IMR-90 (cell line): ENCODE measurements at regions not wholly inside any gene's neighbourhood (a gene's known extent, or its start where the extent isn't known, plus 50 kb on each side); places are given as distances from the start of the nearest gene placed in this dataset.

Experiments
- ATAC-seq: fragments of 200-7000 bp; cut with Tn5 transposase; 2 replicates; pipeline ENCODE4 v1.9.1; 2020; ENCODE audit warnings: low read depth, mild to moderate bottlenecking, moderate library complexity
- BruUV-seq: library from RNA; stranded (reverse); fragments of 400-500 nt; replicated peaks from 2 replicates; lab custom pipeline; 2021; lab: Mats Ljungman, UMichigan
- CTCF ChIA-PET: fragments of 300-600 bp; formaldehyde crosslinking; extraction: SDS; loops from one replicate; lab custom pipeline; 2021; ENCODE audit warnings: antibody characterized with exemption; lab: Yijun Ruan, JAX
- POLR2A ChIA-PET: fragments of 300-600 bp; sonication (Branson Sonifier 250); formaldehyde crosslinking; loops from one replicate; lab custom pipeline; 2022; ENCODE audit warnings: antibody characterized with exemption; ENCODE audit not compliant: unreplicated experiment; lab: Charles Lee
- DNase-seq: peaks from one replicate; pipeline ENCODE4 v3.0.0; 2013
- H2AFZ ChIP-seq: replicated peaks from 2 replicates; pipeline ENCODE3; 2013; ENCODE audit warnings: low read length, mild to moderate bottlenecking; ENCODE audit not compliant: poor library complexity
- H2AK5ac ChIP-seq: 2 replicates; pipeline ENCODE4 v1.6.1; 2013; ENCODE audit warnings: low read depth, low read length, inconsistent platforms
- H2AK9ac ChIP-seq: replicated peaks from 2 replicates; pipeline ENCODE3; 2013; ENCODE audit warnings: mild to moderate bottlenecking, low read depth, low read length, moderate library complexity; ENCODE audit not compliant: poor library complexity
- H2BK120ac ChIP-seq: 2 replicates; pipeline ENCODE4 v1.6.1; 2013; ENCODE audit warnings: low read depth, low read length, inconsistent platforms
- H2BK15ac ChIP-seq: 3 replicates; pipeline ENCODE4 v1.6.1; 2013; ENCODE audit warnings: low read depth, low read length, inconsistent platforms
- H2BK20ac ChIP-seq: 2 replicates; pipeline ENCODE4 v1.6.1; 2013; ENCODE audit warnings: low read depth, mild to moderate bottlenecking, inconsistent platforms, low read length, moderate library complexity
- H2BK5ac ChIP-seq: 2 replicates; pipeline ENCODE4 v1.6.1; 2013; ENCODE audit warnings: mild to moderate bottlenecking, low read depth, low read length, inconsistent platforms; ENCODE audit not compliant: poor library complexity, severe bottlenecking
- H3K14ac ChIP-seq: replicated peaks from 2 replicates; pipeline ENCODE4 v1.6.1; 2013; ENCODE audit warnings: low read depth, low read length, inconsistent platforms
- H3K18ac ChIP-seq: 2 replicates; pipeline ENCODE4 v1.6.1; 2013; ENCODE audit warnings: low read depth, low read length, control low read depth
- H3K23ac ChIP-seq: 2 replicates; pipeline ENCODE4 v1.6.1; 2013; ENCODE audit warnings: low read depth, low read length, inconsistent platforms
- H3K27ac ChIP-seq: 2 replicates; pipeline ENCODE4 v1.5.1; 2013; ENCODE audit warnings: mild to moderate bottlenecking, control low read depth, low read length; ENCODE audit not compliant: insufficient read depth
- H3K27me3 ChIP-seq: 2 replicates; pipeline ENCODE4 v1.6.1; 2013; ENCODE audit warnings: low read length; ENCODE audit not compliant: control insufficient read depth, insufficient read depth
- H3K36me3 ChIP-seq: 2 replicates; pipeline ENCODE4 v1.6.1; 2013; ENCODE audit warnings: low read length, mixed read lengths; ENCODE audit not compliant: control insufficient read depth, insufficient read depth
- H3K4ac ChIP-seq: 2 replicates; pipeline ENCODE4 v1.6.1; 2013; ENCODE audit warnings: low read depth, low read length, inconsistent platforms
- H3K4me1 ChIP-seq: 2 replicates; pipeline ENCODE4 v1.6.1; 2013; ENCODE audit warnings: low read length, mixed read lengths; ENCODE audit not compliant: control insufficient read depth, insufficient read depth
- H3K4me2 ChIP-seq: 2 replicates; pipeline ENCODE4 v1.6.1; 2013; ENCODE audit warnings: low read depth, mild to moderate bottlenecking, control low read depth, low read length, moderate library complexity
- H3K4me3 ChIP-seq: 2 replicates; pipeline ENCODE4 v1.5.1; 2013; ENCODE audit warnings: low read depth, mild to moderate bottlenecking, control low read depth, low read length, moderate library complexity; ENCODE audit not compliant: insufficient read depth
- H3K56ac ChIP-seq: 2 replicates; pipeline ENCODE4 v1.6.1; 2013; ENCODE audit warnings: low read length, inconsistent platforms; ENCODE audit not compliant: insufficient read depth; ENCODE audit errors: extremely low read depth
- H3K79me1 ChIP-seq, 2 experiments: 2 replicates each; pipeline ENCODE4 v1.6.1; 2013; ENCODE audit warnings: low read length in 2 of 2, inconsistent platforms in 1 of 2, low read depth in 1 of 2
- H3K9ac ChIP-seq: 2 replicates; pipeline ENCODE4 v1.6.1; 2013; ENCODE audit warnings: low read depth, low read length, control low read depth
- H3K9me1 ChIP-seq: 2 replicates; pipeline ENCODE4 v1.6.1; 2013; ENCODE audit warnings: low read length, inconsistent platforms; ENCODE audit not compliant: insufficient read depth
- H3K9me3 ChIP-seq: 2 replicates; pipeline ENCODE4 v1.6.1; 2013; ENCODE audit warnings: low read length; ENCODE audit not compliant: control insufficient read depth, insufficient read depth
- H4K20me1 ChIP-seq: 2 replicates; pipeline ENCODE4 v1.6.1; 2013; ENCODE audit warnings: low read length, inconsistent platforms; ENCODE audit not compliant: insufficient read depth
- H4K5ac ChIP-seq: 2 replicates; pipeline ENCODE4 v1.6.1; 2013; ENCODE audit warnings: mild to moderate bottlenecking, low read depth, low read length, control low read depth
- H4K8ac ChIP-seq, 2 experiments: 2 replicates each; pipeline ENCODE4 v1.6.1; 2013; ENCODE audit warnings: low read depth in 2 of 2, low read length in 2 of 2, control low read depth in 1 of 2, inconsistent platforms in 1 of 2
- H4K91ac ChIP-seq: 2 replicates; pipeline ENCODE4 v1.6.1; 2013; ENCODE audit warnings: low read depth, low read length, inconsistent platforms; ENCODE audit not compliant: insufficient read depth
- CEBPB ChIP-seq: IDR thresholded peaks from 2 replicates; pipeline ENCODE4 v1.6.1; 2012; ENCODE audit warnings: low read depth, low read length, improper control_type of control experiment
- CHD1 ChIP-seq: IDR thresholded peaks from 2 replicates; pipeline ENCODE4 v1.6.1; 2012; ENCODE audit warnings: low read depth, low read length, improper control_type of control experiment
- MAFK ChIP-seq: IDR thresholded peaks from 2 replicates; pipeline ENCODE4 v1.6.1; 2012; ENCODE audit warnings: low read depth, low read length, improper control_type of control experiment
- MAZ ChIP-seq: IDR thresholded peaks from 2 replicates; pipeline ENCODE4 v1.6.1; 2012; ENCODE audit warnings: low read depth, mild to moderate bottlenecking, low read length, improper control_type of control experiment, moderate library complexity, borderline replicate concordance
- MXI1 ChIP-seq: IDR thresholded peaks from 2 replicates; pipeline ENCODE4 v1.6.1; 2012; ENCODE audit warnings: low read depth, mild to moderate bottlenecking, low read length, moderate library complexity, borderline replicate concordance
- NFE2L2 ChIP-seq: fragments of 150-350 bp; IDR thresholded peaks from 2 replicates; pipeline ENCODE4 v1.6.1; 2016; ENCODE audit warnings: low read depth, mild to moderate bottlenecking, low read length
- POLR2A ChIP-seq: IDR thresholded peaks from 2 replicates; pipeline ENCODE4 v1.6.1; 2012; ENCODE audit warnings: mild to moderate bottlenecking, low read depth, low read length
- RCOR1 ChIP-seq: IDR thresholded peaks from 2 replicates; pipeline ENCODE4 v1.6.1; 2012; ENCODE audit warnings: mild to moderate bottlenecking, low read length, improper control_type of control experiment; ENCODE audit not compliant: insufficient replicate concordance
- WGBS, 2 experiments: methylation state at CpG; one replicate each; pipeline versions ENCODE4 v1.1.5 to v1.1.7; 2013; ENCODE audit warnings: missing lambda C conversion rate in 2 of 2; ENCODE audit not compliant: insufficient read length in 1 of 2; ENCODE audit errors: extremely low coverage in 2 of 2; 5-methylcytosine and 5-hydroxymethylcytosine counted together
- dilution Hi-C: fragments of 300-500 bp; cut with HindIII; formaldehyde crosslinking; loops from one replicate; pipeline ENCODE4 v1.14.3; 2018; ENCODE audit warnings: low sequenced_read_pairs; ENCODE audit not compliant: unreplicated experiment
- in situ Hi-C: fragments of 300-500 bp; cut with MboI; formaldehyde crosslinking; loops from 3 replicates; pipeline ENCODE4 v1.14.3; 2019; ENCODE audit warnings: low sequenced_read_pairs, inconsistent platforms, mixed read lengths
- intact Hi-C: fragments of 100-400 bp; cut with micrococcal nuclease; formaldehyde crosslinking; loops from 2 replicates; pipeline ENCODE4 v1.10.0; 2022
- TF ChIP-seq, protein P1 (sequence below): fragments of 150-350 bp; IDR thresholded peaks from 2 replicates; pipeline ENCODE4 v1.6.1; 2017; ENCODE audit warnings: mild to moderate bottlenecking, antibody characterized with exemption, low read length, low read depth
- TF ChIP-seq, protein P2 (sequence below): conservative IDR thresholded peaks from 2 replicates; pipeline ENCODE4 v1.5.1; 2012; ENCODE audit warnings: mild to moderate bottlenecking, low read depth, low read length, improper control_type of control experiment

DNA sequence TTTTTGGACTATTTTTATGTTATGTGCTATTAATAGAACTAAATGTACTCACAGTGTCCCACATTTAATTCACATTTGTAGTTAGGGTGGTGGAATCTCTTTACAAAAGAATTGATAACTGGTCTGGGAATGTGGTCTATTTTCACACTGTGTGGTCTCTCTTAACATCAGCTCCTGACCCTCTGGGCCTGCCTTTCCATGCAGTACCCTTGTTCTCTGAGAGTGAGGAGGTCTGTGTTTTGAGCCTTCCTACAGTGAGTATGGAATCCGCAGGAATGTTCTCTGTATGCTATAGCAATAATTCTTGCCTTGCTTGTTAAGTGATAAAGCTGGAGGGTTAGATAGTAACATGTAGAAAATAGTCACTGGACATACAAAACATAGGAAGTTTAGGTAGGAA is 717.3 kb upstream of the POU3F2 start:
- H3K27ac ChIP-seq, result no peak overlapping the region
- H3K9me1 ChIP-seq, result no peaks in the 10 kb centered on the region
- H2AFZ ChIP-seq, result no peak overlapping the region
- intact Hi-C loops (no loop called here), dilution Hi-C loops (no loop called here), in situ Hi-C loops (no loop called here)
- no peaks in the 10 kb centered on the region for H3K36me3 ChIP-seq
- no peak overlapping the region for H3K4ac ChIP-seq
- no peak overlapping the region for H3K4me2 ChIP-seq
- TF ChIP-seq MXI1 (no peak), NFE2L2 (no peak), CEBPB (no peak), POLR2A (no peak), RCOR1 (no peak), MAFK (no peak), CHD1 (no peak), MAZ (no peak)
- TF ChIP-seq, protein P1, sequence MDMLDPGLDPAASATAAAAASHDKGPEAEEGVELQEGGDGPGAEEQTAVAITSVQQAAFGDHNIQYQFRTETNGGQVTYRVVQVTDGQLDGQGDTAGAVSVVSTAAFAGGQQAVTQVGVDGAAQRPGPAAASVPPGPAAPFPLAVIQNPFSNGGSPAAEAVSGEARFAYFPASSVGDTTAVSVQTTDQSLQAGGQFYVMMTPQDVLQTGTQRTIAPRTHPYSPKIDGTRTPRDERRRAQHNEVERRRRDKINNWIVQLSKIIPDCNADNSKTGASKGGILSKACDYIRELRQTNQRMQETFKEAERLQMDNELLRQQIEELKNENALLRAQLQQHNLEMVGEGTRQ, result no peak
- TF ChIP-seq, protein P2, sequence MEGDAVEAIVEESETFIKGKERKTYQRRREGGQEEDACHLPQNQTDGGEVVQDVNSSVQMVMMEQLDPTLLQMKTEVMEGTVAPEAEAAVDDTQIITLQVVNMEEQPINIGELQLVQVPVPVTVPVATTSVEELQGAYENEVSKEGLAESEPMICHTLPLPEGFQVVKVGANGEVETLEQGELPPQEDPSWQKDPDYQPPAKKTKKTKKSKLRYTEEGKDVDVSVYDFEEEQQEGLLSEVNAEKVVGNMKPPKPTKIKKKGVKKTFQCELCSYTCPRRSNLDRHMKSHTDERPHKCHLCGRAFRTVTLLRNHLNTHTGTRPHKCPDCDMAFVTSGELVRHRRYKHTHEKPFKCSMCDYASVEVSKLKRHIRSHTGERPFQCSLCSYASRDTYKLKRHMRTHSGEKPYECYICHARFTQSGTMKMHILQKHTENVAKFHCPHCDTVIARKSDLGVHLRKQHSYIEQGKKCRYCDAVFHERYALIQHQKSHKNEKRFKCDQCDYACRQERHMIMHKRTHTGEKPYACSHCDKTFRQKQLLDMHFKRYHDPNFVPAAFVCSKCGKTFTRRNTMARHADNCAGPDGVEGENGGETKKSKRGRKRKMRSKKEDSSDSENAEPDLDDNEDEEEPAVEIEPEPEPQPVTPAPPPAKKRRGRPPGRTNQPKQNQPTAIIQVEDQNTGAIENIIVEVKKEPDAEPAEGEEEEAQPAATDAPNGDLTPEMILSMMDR, result no peak
- POLR2A ChIA-PET, result no interaction called here
- H2BK20ac ChIP-seq, result no peak overlapping the region
- no peak for DNase-seq
- no peak overlapping the region for H2BK120ac ChIP-seq
- ATAC-seq, result no peak
- H2AK5ac ChIP-seq, result no peak overlapping the region
- H3K9me3 ChIP-seq, result peaks cover 2% of the 10 kb centered on the region; the same call in 1 of the 2 replicates
- CTCF ChIA-PET, result no interaction called here
- no CpG with 5 or more reads among the region's 1 CpG for WGBS, 2 experiments
- H2BK5ac ChIP-seq, result no peak overlapping the region
- no peak overlapping the region for H3K18ac ChIP-seq
- H4K5ac ChIP-seq, result no peak overlapping the region
- no peak overlapping the region for H4K8ac ChIP-seq
- no peaks in the 10 kb centered on the region for H3K27me3 ChIP-seq
- no peak overlapping the region for H2BK15ac ChIP-seq
- no peaks in the 10 kb centered on the region for H3K4me1 ChIP-seq
- no peak overlapping the region for H4K91ac ChIP-seq
- H3K9ac ChIP-seq, result no peak overlapping the region
- H3K23ac ChIP-seq, result no peak overlapping the region
- H2AK9ac ChIP-seq, result no peak overlapping the region
- H4K20me1 ChIP-seq, result no peaks in the 10 kb centered on the region
- H3K4me3 ChIP-seq, result no peak overlapping the region
- H3K79me1 ChIP-seq, result no peaks in the 10 kb centered on the region
- no TSS peak for BruUV-seq
- no peak overlapping the region for H3K56ac ChIP-seq
- no peak overlapping the region for H3K14ac ChIP-seq
